H1 (cell line): ENCODE measurements at regions not wholly inside any gene's neighbourhood (a gene's known extent, or its start where the extent isn't known, plus 50 kb on each side); places are given as distances from the start of the nearest gene placed in this dataset.

Source experiments
- CTCF ChIA-PET: fragments of 300-600 bp; sonication (Branson Sonifier 250); formaldehyde crosslinking; loops from one replicate; lab custom pipeline; 2021; ENCODE audit not compliant: partially characterized antibody; lab: Charles Lee
- POLR2A ChIA-PET: fragments of 300-600 bp; sonication (Branson Sonifier 250); formaldehyde crosslinking; loops from one replicate; lab custom pipeline; 2021; ENCODE audit warnings: inconsistent platforms; ENCODE audit not compliant: partially characterized antibody; lab: Charles Lee
- DNase-seq, 2 experiments: peaks; one replicate each; pipeline versions ENCODE4 v3.0.0 to v3.0.0-alpha.2; 2010 to 2022; ENCODE audit warnings: low spot score in 2 of 2, low read depth in 1 of 2, mixed read lengths in 1 of 2
- FAIRE-seq: peaks from 2 replicates; lab custom pipeline; 2011; peaks lifted over from hg19 to GRCh38; lab: Jason Lieb, UNC
- H2AFZ ChIP-seq: 2 replicates; pipeline ENCODE4 v1.8.1; 2012; ENCODE audit warnings: low read length, inconsistent platforms
- H2AK5ac ChIP-seq: 2 replicates; pipeline ENCODE4 v1.6.1; 2013; ENCODE audit warnings: low read depth, low read length
- H2BK120ac ChIP-seq: replicated peaks from 2 replicates; pipeline ENCODE3; 2013; ENCODE audit warnings: low read depth, low read length, inconsistent platforms
- H2BK12ac ChIP-seq: 2 replicates; pipeline ENCODE4 v1.6.1; 2013; ENCODE audit warnings: low read depth, low read length
- H2BK15ac ChIP-seq: 2 replicates; pipeline ENCODE4 v1.6.1; 2013; ENCODE audit warnings: low read length
- H2BK20ac ChIP-seq: 2 replicates; pipeline ENCODE4 v1.6.1; 2013; ENCODE audit warnings: low read length
- H2BK5ac ChIP-seq: 2 replicates; pipeline ENCODE4 v1.6.1; 2013; ENCODE audit warnings: low read depth, low read length
- H3K14ac ChIP-seq: 2 replicates; pipeline ENCODE4 v1.6.1; 2013; ENCODE audit warnings: inconsistent platforms; ENCODE audit not compliant: insufficient read length
- H3K18ac ChIP-seq: 2 replicates; pipeline ENCODE4 v1.6.1; 2013; ENCODE audit warnings: low read length; ENCODE audit errors: extremely low read depth
- H3K23ac ChIP-seq: 2 replicates; pipeline ENCODE4 v1.6.1; 2013; ENCODE audit warnings: inconsistent platforms; ENCODE audit not compliant: insufficient read length
- H3K23me2 ChIP-seq: 2 replicates; pipeline ENCODE4 v1.6.1; 2013; ENCODE audit warnings: low read depth, low read length
- H3K27ac ChIP-seq: 2 replicates; pipeline ENCODE4 v1.6.1; 2011; ENCODE audit warnings: low read depth, low read length, inconsistent platforms
- H3K27me3 ChIP-seq, 4 experiments: replicated peaks in 1 of 4; 1 replicate in 1 of 4; 2 replicates in 3 of 4; pipeline versions ENCODE4 v1.6.1 to v1.8.1; 2011 to 2013; ENCODE audit warnings: low read length in 3 of 4, mild to moderate bottlenecking in 3 of 4, inconsistent platforms in 2 of 4, mixed read lengths in 2 of 4, moderate library complexity in 1 of 4; ENCODE audit not compliant: control insufficient read depth in 3 of 4, insufficient read depth in 3 of 4; ENCODE audit errors: extremely low read depth in 1 of 4
- H3K36me3 ChIP-seq, 4 experiments: 2 replicates each; pipeline versions ENCODE4 v1.6.1 to v1.8.1; 2011 to 2013; ENCODE audit warnings: mild to moderate bottlenecking in 4 of 4, low read length in 3 of 4, moderate library complexity in 2 of 4, control low read depth in 1 of 4, inconsistent platforms in 1 of 4; ENCODE audit not compliant: insufficient read depth in 4 of 4, control insufficient read depth in 2 of 4
- H3K4ac ChIP-seq: replicated peaks from 2 replicates; pipeline ENCODE3; 2013; ENCODE audit warnings: low read length, low read depth, mixed read lengths, inconsistent platforms; ENCODE audit not compliant: insufficient read length
- H3K4me1 ChIP-seq, 4 experiments: replicated peaks in 1 of 4; 1 replicate in 1 of 4; 2 replicates in 3 of 4; pipeline versions ENCODE4 v1.6.1 to v1.8.1; 2011 to 2013; ENCODE audit warnings: low read length in 3 of 4, inconsistent platforms in 2 of 4, mixed read lengths in 1 of 4; ENCODE audit not compliant: insufficient read depth in 4 of 4, control insufficient read depth in 3 of 4
- H3K4me2 ChIP-seq, 2 experiments: 2 replicates each; pipeline versions ENCODE4 v1.6.1 to v1.8.1; 2011 to 2013; ENCODE audit warnings: low read depth in 2 of 2, low read length in 2 of 2, control low read depth in 1 of 2, inconsistent platforms in 1 of 2, mild to moderate bottlenecking in 1 of 2; ENCODE audit not compliant: insufficient read depth in 1 of 2
- H3K4me3 ChIP-seq, 4 experiments: fragments of 200-600, 300-600 bp in 1 of 4; sonication (generic), shearing (Covaris generic), sonication (Bioruptor Twin) in 1 of 4; 2 replicates each; pipeline versions ENCODE4 v1.5.1 to v1.8.1; 2011 to 2016; ENCODE audit warnings: low read length in 4 of 4, low read depth in 3 of 4, control low read depth in 2 of 4, inconsistent platforms in 2 of 4, mild to moderate bottlenecking in 2 of 4, mixed read lengths in 1 of 4, moderate library complexity in 1 of 4; ENCODE audit not compliant: insufficient read depth in 2 of 4; ENCODE audit errors: extremely low read depth in 1 of 4
- H3K56ac ChIP-seq: replicated peaks from 2 replicates; pipeline ENCODE3; 2013; ENCODE audit warnings: low read depth, mild to moderate bottlenecking, mixed read lengths, low read length, inconsistent platforms; ENCODE audit not compliant: insufficient read length
- H3K79me1 ChIP-seq: 2 replicates; pipeline ENCODE4 v1.6.1; 2013; ENCODE audit warnings: low read depth, low read length, control low read depth
- H3K79me2 ChIP-seq, 2 experiments: 2 replicates each; pipeline versions ENCODE4 v1.6.1 to v1.8.1; 2012 to 2013; ENCODE audit warnings: low read length in 2 of 2, mild to moderate bottlenecking in 2 of 2, inconsistent platforms in 1 of 2; ENCODE audit not compliant: insufficient read depth in 2 of 2, control insufficient read depth in 1 of 2
- H3K9ac ChIP-seq, 4 experiments: replicated peaks in 1 of 4; 1 replicate in 1 of 4; 2 replicates in 3 of 4; pipeline versions ENCODE4 v1.6.1 to v1.8.1; 2011 to 2013; ENCODE audit warnings: low read depth in 3 of 4, low read length in 3 of 4, control low read depth in 2 of 4, mild to moderate bottlenecking in 2 of 4, moderate library complexity in 2 of 4, inconsistent platforms in 1 of 4; ENCODE audit errors: extremely low read depth in 1 of 4
- H3K9me3 ChIP-seq, 2 experiments: 2 replicates each; pipeline versions ENCODE4 v1.6.1 to v1.8.1; 2012 to 2013; ENCODE audit warnings: mild to moderate bottlenecking in 2 of 2, moderate library complexity in 2 of 2, control low read depth in 1 of 2, inconsistent platforms in 1 of 2, low read depth in 1 of 2, low read length in 1 of 2, mixed read lengths in 1 of 2; ENCODE audit not compliant: insufficient read depth in 2 of 2
- H4K20me1 ChIP-seq, 2 experiments: replicated peaks in 1 of 2; 2 replicates each; pipeline versions ENCODE3 to v1.8.1; 2011 to 2013; ENCODE audit warnings: inconsistent platforms in 2 of 2, low read length in 2 of 2, mild to moderate bottlenecking in 1 of 2; ENCODE audit not compliant: insufficient read depth in 2 of 2, control insufficient read depth in 1 of 2
- H4K5ac ChIP-seq: 2 replicates; pipeline ENCODE4 v1.6.1; 2013; ENCODE audit warnings: low read length, low read depth, mixed read lengths, inconsistent platforms; ENCODE audit not compliant: insufficient read length
- H4K8ac ChIP-seq: 2 replicates; pipeline ENCODE4 v1.8.0; 2013; ENCODE audit warnings: mild to moderate bottlenecking, moderate library complexity, low read length, inconsistent platforms; ENCODE audit not compliant: insufficient read depth; ENCODE audit errors: extremely low read depth
- H4K91ac ChIP-seq: replicated peaks from 2 replicates; pipeline ENCODE3; 2013; ENCODE audit warnings: low read length, mixed read lengths, inconsistent platforms; ENCODE audit not compliant: insufficient read length
- ATF3 ChIP-seq: IDR thresholded peaks from 2 replicates; pipeline ENCODE4 v1.6.1; 2011; ENCODE audit warnings: low read depth, mild to moderate bottlenecking, low read length; ENCODE audit not compliant: insufficient read depth
- EGR1 ChIP-seq: IDR thresholded peaks from 2 replicates; pipeline ENCODE4 v1.6.1; 2011; ENCODE audit warnings: low read depth, low read length, borderline replicate concordance
- KDM4A ChIP-seq: IDR thresholded peaks from one replicate; pipeline ENCODE4 v1.7.1; 2012; ENCODE audit warnings: low read depth, mild to moderate bottlenecking, moderate library complexity, low read length, inconsistent platforms; ENCODE audit not compliant: severe bottlenecking
- KDM5A ChIP-seq: fragments of 200-600 bp; IDR thresholded peaks from 2 replicates; pipeline ENCODE4 v1.7.1; 2012; ENCODE audit warnings: mild to moderate bottlenecking, low read length, inconsistent platforms, mixed read lengths
- NANOG ChIP-seq: IDR thresholded peaks from 2 replicates; pipeline ENCODE4 v1.6.1; 2011; ENCODE audit warnings: low read length, low read depth, mild to moderate bottlenecking, inconsistent platforms; ENCODE audit not compliant: insufficient read depth, poor library complexity, severe bottlenecking
- POU5F1 ChIP-seq: IDR thresholded peaks from 2 replicates; pipeline ENCODE4 v1.6.1; 2011; ENCODE audit warnings: low read depth, mild to moderate bottlenecking, low read length, moderate library complexity
- TBP ChIP-seq: IDR thresholded peaks from 2 replicates; pipeline ENCODE4 v1.6.1; 2011; ENCODE audit warnings: low read depth, low read length, improper control_type of control experiment
- WGBS, 2 experiments: shearing (Covaris generic) in 1 of 2; methylation state at CpG; one replicate each; pipeline versions ENCODE4 v1.1.6 to v1.1.7; 2013 to 2015; ENCODE audit warnings: low lambda C conversion rate in 2 of 2, mixed read lengths in 2 of 2, inconsistent platforms in 1 of 2, low coverage in 1 of 2, missing lambda C conversion rate in 1 of 2; ENCODE audit not compliant: insufficient replicate concordance in 2 of 2, insufficient coverage in 1 of 2, insufficient read length in 1 of 2; ENCODE audit errors: extremely low coverage in 1 of 2, missing lambda C conversion rate in 1 of 2; 5-methylcytosine and 5-hydroxymethylcytosine counted together

GRCh38 chr13:79710376-79710775 is 229.4 kb downstream of the NDFIP2 start:
- Histone ChIP-seq H4K8ac (no peak overlapping the region), H3K18ac (no peak overlapping the region), H4K20me1 (no peaks in the 10 kb centered on the region), H2BK5ac (no peak overlapping the region), H3K4ac (no peak overlapping the region), H3K9me3 (no peaks in the 10 kb centered on the region), H3K23ac (no peak overlapping the region), H3K79me2 (no peaks in the 10 kb centered on the region), H3K27ac (no peak overlapping the region), H2BK15ac (no peak overlapping the region), H3K36me3 (no peaks in the 10 kb centered on the region)
- TF ChIP-seq EGR1 (no peak), KDM4A (no peak), NANOG (no peak), ATF3 (no peak), TBP (no peak), POU5F1 (no peak), KDM5A (no peak)
- TF ChIP-seq, all 59 proteins: peak for 0
- Histone ChIP-seq H4K5ac (no peak overlapping the region), H2AFZ (no peak overlapping the region), H3K23me2 (no peaks in the 10 kb centered on the region), H2AK5ac (no peak overlapping the region), H3K56ac (no peak overlapping the region), H2BK12ac (no peak overlapping the region), H3K4me3 (no peak overlapping the region), H3K14ac (no peak overlapping the region), H3K9ac (no peak overlapping the region), H3K79me1 (no peaks in the 10 kb centered on the region), H3K27me3 (no peaks in the 10 kb centered on the region), H3K4me1 (no peaks in the 10 kb centered on the region), H4K91ac (no peak overlapping the region), H2BK120ac (no peak overlapping the region), H2BK20ac (no peak overlapping the region), H3K4me2 (no peak overlapping the region)
- FAIRE-seq (no peak), DNase-seq (no peak)
- WGBS, 2 experiments: 95% methylated on average over 1 of the region's 1 CpG; no CpG with 5 or more reads in 1 of the 2 experiments
- CTCF ChIA-PET: no interaction called here
- POLR2A ChIA-PET: no interaction called here
